MV-4-11 (cell line): ENCODE measurements at regions not wholly inside any gene's neighbourhood (a gene's known extent, or its start where the extent isn't known, plus 50 kb on each side); places are given as distances from the start of the nearest gene placed in this dataset.
"Not testable (repeated sequence)": the region's sequence is repeated elsewhere in the genome, so short reads cannot be mapped to it uniquely, and the experiment has no call there.

Experiments used
- DNase-seq: peaks from one replicate; lab custom pipeline; 2025; lab: John Stamatoyannopoulos, UW

DNA sequence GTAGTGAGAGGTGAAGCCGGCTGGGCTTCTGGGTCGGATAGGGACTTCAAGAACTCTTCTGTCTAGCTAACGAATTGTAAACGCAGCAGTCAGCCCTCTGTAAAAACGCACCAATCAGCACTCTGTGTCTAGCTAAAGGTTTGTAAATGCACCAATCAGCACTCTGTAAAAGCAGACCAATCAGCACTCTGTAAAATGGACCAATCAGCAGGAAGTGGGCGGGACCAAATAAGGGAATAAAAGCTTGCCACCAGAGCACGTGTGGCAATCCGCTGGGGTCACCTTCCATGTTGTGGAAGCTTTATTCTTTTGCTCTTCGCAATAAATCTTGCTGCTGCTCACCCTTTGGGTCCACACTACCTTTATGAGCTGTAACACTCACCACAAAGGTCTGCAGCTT is 267.9 kb downstream of the INHBA start:
- not testable (repeated sequence) for DNase-seq

DNA sequence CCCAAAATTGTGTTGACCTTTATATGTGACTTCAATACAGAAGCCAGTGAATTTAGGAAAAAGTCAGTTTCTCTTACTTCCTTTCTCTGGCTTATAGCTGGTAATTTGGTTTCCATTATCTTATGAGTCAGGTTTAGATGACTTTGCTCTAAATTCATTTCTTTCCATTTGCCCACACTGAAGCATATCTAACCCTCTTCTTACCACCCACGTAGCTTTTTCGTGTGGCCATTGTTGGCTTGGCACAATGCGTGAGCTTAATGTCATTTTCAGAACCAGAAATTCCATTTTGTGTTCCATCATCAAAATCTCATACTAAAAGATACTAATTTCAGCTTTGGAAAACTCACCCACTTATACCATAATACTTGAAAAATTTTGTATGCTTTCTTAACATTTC is 271.2 kb downstream of the INHBA start:
- no peak for DNase-seq

DNA sequence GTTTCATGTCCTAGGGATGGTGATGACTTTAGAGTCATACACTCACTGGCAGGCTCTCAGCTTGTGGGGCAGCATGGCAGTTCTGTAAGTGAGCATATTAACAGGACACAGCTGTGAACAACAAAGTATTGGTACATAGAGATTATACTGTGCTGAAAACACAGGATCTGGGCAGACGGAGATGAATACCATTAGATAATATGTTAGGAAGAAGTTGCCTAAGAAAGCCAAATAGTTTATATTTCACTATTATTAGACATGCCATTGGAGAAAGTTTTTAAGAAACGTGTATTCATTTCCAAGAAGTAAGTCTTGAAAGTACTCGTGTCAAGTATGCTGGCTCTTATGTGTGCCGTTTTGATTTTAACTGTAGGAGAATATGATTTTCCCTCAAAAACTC is 274.5 kb downstream of the INHBA start:
- DNase-seq, result no peak

DNA sequence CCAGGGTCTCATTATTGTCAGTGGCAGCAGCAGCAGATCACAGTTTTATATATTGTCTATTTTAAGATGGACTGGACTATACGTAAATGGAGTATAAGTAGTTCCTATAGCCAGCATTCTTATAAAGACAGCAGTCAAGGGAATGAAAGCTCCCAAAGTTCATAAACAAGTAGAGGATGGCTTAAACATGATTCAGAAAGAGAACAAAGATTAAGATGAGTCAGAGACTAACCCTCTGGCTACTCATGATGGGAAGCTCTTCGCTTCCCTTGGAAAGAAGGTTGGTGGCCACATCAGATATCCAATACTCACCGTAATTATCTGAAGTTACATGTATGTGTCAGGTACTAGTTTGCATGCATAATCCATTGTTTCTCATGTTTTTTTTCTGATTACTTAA is 277.0 kb downstream of the INHBA start:
- DNase-seq, result no peak

DNA sequence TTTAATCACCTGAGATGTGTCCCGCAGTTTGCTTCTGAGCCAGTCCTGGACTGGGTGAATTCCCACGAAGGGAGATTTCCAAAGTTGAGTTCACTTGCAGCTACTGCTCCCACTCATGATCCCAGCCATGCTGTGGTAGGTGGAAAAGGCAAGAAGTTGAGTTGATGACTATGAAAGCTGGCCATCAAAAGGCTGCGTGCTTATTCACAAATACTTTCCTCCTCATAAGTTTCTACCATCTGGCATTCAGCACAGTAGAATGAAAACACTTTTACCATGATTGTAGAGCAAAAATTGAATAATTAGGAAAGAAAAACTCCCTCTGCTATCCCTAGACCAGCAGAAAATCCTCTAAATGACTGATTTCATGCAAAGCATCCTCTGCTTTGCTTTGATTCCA is 281.8 kb downstream of the INHBA start:
- no peak for DNase-seq

DNA sequence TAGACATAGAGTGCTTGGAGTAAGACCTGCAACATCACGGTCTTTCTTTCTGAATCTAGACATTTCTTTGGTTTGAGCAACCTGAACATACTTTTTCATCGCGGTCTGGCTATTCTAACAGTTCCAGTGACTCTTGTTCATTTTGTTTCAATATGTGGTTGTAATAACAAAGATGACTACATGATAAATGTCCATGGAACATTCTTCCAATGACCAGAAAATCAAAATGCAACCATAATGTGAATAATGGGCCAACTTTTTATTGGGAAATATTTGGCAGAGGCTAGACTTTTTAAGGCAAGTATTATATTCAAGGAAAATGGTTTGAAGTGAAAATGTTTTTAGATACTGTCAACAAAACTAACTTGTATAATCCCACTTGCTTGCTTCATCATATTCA is 282.5 kb downstream of the INHBA start:
- no peak for DNase-seq

DNA sequence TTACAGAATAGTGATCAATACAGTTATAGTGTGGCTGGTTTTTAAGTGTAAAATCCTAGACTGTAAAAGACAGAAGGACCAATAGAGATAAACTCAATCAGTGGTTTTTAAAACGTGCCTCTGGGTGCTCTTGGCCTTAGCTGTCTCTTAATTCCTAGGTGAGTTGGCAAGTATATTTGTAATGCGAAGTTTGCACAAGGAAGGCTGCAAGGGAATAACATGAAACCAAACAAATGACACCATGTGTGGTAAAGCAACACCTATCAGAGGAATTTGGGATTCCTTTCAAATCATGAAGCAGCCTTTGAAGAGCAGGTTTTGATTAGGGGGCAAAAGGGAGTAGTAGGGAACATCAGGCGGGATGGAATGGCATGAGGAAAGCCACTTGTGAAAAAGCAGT is 284.6 kb downstream of the INHBA start:
- no peak for DNase-seq

DNA sequence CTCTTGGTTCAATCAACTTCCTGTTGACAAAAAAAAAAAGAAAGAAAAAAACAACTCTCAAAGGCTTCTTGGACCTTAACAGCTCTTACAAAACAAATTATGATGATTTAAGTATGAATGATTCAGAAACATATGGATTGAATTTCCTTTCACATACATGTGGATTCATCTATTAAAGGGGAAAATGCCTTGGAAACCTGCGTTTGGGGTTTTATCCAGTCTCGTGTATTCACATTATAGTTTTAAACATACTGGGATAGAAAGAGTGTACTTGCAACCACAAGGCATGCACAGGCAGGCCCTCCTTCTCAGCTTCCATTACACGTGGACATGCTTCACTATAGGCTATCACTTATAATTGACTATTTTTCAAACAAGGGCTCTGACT is 286.7 kb downstream of the INHBA start:
- no peak for DNase-seq

DNA sequence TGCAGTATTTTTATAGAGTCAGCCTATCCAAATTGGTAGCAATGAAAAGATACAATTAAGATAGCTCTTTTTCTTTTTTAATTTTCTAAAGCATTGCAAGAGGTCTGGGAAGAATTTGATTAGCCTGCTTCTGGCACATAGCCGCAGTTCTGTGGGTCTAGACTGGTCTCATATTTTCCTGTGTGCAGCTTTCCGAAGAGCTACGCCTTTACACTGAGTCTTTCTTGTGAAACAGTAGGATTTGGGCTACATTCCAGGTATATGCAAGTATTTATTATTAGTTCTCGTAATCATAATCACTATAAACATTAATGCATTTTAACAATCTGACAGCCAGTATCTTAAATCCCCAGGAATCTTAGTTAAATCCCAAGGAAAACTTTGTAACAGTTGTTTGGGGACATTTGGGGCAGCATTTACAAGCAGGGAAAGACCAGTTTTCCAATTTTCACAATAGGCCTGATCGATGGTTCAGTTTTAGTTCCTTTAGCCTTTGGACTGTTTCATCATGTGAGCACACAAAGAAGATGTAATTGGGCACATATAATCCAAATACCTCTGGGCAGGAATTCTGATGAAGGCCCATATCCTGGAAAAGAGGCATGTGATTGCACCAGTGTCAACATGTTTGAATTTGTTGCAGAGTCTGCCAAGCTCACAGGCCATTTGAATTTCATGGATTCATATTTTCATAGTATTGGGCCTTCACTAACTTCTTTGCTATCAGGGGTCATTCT is 287.3 kb downstream of the INHBA start:
- no peak for DNase-seq

DNA sequence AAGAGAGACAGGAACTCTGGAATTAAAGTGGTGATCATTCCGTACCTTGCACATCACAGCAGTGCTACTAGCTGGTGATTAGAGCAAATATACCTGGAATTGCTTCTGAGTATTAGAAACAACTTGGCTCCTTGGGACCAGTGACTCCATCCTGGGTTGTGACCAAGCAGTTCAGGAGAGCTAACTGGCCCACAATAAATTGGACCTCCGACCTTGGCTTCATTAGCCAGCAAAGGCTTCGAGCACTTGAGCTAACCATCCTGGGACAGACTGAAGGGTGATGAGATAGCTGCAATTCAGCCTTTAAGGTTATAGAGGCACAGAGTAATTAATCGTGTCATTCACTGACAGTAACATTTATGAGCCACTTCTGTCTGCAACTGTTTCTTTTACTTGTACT is 287.8 kb downstream of the INHBA start:
- no peak for DNase-seq

DNA sequence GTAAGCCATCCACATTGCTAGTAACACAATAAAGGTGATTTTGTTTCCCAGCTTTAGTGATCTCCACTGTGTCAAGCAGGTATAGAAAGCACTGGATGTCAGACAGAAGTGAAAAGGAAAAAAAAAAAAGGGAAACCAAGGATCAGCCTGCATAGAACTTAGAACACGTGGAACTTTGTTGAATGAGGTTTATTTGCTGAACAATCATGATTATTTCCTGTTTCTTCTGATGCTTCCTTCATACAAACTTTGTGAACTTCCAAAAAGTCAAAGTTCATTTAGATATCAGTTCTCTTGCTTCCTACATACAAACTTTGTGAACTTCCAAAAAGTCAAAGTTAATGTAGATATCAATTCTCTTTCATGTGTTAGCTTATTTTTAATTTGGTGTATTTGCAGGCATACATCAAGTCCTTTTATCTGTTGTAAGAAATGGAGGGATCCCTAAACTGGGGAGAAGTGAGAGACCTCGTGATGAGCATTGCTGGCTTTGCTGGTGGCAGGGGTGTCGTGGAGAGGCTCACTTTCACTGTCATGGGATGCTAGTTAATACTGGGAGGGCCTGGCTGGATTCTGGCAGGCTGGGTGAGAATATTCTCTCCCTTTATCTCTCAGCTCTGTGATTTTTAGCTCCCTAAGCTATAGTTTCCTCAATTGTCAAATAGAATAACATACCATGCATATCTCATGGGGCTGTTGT is 298.4 kb downstream of the INHBA start:
- no peak for DNase-seq

DNA sequence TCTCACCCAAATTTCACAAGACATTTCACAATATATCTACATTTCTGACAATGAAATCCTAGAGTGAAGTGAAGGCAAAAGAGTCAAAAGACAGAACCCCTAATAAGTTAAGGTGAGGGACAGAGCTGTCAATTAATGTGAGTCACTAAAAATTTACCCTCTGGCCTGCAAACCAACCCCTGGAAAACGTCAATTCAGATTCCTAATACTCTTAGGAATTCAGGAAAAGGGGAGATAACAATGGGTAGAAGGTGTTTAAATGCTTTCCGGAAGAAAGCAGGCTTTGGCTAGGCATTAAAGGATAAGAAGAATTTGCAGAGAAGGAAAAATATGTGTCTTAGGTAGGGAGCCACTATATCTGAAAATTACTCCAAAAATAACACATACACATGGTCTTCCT is 299.6 kb downstream of the INHBA start:
- no peak for DNase-seq

DNA sequence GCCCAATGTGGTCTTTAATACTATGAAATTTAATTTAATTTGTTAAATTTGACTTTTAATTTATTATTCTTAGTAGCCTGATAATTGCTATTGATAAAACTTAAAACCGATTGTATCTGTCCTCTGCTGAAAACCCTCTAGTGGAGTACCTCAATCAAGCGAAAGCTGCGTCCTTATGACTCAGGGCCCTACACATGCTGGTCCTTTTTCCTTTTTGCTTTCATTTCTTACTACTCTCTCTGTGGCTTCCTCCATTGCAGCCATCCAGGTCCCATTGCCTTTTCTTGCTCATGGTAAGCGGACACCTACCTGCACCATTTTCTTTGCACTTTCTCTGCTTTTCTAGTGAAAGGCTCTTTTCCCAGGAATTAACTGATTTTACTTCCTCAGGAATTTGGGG is 301.1 kb downstream of the INHBA start:
- no peak for DNase-seq

DNA sequence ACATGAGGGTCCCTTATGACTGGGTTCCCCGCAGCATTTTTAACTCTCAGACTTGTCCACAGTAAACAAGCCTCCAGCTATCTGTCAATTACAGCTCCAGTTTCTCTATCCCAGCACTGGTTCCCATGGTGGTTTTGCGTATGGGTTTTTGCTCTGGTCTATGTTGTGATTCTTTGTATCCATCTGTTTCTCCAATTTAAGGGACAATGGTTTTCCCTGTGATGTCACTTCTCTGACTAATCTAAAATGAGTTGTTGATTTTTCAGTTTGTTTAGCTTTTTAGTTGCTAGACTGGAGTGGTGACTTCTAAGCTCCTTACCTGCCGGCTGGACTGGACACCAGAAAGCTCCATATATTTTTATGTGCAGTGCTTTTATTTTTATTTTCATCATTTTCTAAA is 303.7 kb downstream of the INHBA start:
- no peak for DNase-seq

DNA sequence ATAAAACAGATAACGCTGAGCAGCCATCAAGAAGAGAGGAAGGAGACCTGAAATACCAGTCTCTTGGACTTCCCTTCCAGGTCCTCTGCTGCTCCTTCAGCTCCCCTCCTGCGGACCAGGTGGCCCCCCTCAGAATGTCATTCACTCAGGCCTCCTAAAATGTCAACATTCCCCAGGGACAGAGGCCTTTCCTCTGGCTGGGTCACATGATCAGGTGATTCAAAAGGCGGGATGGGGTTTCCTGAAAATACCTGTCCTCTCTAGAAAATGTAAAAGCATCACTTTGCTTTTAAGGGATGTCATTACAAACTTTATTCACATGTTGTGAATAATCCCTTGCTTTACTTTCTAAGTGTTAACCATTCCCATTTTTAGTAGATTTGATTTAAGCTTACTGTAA is 311.1 kb downstream of the INHBA start:
- no peak for DNase-seq

DNA sequence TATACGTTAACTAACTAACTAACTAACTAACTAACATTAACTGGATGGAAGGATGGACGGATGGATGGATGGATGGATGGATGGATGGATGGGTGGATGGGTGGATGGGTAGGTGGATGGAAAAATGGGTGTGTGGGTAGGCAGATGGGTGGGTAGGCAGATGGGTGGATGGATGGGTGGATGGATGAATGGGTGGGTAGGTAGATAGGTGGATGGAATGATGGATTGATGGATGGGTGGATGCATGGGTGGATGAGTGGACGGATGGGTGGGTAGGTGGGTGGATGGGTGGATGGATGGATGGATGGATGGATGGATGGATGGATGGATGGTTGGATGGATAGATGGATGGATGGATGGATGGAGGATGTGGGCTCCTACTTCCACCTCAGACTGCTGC is 314.0 kb downstream of the INHBA start:
- not testable (repeated sequence) for DNase-seq

DNA sequence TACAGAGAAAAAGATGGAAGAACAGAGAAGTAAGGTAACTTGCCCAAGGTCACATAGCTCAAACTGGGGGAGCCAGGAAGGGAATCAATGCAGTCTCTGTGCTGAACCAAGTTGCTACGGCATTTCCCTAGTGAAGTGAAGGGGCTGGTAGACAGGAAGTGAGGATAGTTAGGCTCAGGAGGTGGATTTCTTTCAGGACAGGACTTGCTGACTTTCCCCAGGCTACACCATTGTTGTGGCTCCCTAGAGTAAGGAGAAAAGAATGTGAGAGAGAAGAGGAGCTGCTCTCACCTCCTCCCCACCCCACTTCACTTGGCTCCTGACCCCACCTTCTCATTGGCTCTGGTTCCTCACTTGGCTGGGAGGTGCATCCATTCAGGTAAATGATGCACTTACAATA is 316.9 kb downstream of the INHBA start:
- DNase-seq, result no peak

DNA sequence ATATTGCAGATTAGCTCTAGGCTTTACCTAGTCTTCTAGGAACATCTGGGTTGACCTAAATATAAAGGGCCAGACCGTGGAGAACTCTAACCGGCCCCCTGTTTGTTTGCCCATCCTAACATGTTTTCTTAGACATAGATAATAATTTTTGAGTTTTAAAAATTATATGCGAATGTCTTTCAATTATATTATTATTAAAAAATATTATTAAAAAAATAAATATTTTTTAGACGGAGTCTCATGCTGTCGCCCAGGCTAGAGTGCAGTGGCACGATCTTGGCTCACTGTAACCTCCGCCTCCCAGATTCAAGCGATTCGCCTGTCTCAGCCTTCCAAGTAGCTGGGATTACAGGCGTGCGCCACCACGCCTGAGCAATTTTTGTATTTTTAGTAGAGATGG is 318.5 kb downstream of the INHBA start:
- DNase-seq, result no peak

DNA sequence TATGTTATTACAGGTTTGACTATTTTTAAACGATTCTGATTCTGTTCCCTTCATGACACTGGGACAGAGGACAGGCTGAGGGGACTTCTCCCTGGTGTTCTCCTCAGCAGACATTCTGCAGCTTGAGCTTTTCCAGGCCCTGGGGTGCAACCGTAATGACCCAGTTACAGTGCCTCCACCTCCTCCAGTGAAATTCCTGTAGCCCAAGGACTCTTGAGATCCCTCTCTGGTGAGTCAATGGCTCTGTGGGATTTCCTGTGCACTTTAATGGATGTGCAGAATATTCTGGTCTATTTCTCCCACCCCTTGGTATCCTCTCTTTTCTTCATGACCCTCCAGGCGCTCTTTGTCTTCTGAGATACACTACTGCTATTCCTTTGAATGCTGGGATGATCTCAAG is 319.3 kb downstream of the INHBA start:
- DNase-seq, result no peak

DNA sequence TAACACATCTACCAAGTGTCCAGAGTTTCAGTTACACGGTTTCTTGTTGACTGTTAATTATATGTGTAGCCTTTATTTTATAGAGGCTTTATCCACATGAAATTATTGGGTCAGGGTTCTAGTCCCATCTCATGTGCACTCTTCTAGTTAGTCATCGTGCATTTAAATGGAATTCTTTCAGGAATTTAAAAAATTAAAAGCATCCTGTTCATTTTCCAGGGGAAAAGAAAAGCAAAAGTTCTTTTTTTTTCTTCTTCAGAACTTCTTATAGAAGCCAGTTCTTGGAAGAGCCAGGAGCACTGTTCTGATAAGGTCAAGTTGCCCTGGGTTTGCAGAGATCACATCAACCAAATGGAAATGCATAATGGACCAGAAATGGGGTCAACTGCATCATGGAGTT is 324.7 kb downstream of the INHBA start:
- no peak for DNase-seq

DNA sequence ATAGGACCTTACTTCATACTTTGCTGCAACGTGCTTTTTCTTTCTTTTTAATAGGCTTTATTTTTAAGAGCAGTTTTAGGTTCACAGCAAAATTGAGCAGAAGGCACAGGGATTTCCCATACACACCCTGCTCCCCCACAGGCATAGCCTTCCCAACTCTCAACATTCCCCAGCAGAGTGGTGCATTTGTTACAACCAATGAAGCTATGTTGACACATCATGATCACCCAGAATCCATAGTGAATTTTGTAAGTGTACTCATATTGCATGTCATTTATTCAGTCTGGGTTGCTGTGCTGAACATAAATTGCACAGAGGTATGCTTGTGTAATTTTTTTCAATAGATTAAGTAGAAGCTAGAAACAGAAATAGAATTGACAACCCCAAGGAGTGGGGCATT is 327.3 kb downstream of the INHBA start:
- DNase-seq, result no peak

DNA sequence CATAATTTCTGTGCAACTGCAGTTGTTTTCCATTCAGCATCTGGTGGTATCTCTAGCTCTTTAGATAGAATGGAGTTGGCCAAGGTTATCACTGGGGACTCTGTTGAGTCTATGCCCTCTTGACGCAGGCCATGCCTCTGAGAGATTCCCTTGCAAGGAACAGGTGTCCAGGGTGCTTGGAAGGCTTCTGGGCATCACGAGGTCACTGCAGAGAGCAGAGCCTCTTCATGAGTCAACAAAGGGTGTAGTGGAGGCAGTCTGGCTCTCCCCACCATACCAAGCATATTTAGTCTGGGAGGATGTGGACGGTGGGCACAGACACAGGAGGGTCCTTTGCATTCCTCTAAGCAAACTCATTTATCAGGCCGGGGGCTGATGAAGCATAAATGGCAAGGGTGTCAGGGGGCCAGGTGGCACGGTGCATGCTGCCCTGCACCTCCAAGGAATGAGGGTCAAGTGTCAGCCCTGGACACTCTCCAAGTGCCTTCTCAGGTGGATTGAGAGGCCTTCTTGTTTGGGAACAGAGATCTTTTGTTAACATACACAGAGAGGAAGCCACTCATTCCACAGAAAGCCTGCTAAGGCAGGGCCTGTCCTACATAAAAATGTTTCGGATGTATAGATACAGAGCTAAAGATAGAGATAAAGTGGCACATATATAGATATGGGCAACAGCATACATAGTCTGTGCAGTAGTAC is 328.6 kb downstream of the INHBA start:
- no peak for DNase-seq
